Fibroblast of lung (primary cell): ENCODE measurements at regions not wholly inside any gene's neighbourhood (a gene's known extent, or its start where the extent isn't known, plus 50 kb on each side); places are given as distances from the start of the nearest gene placed in this dataset.

Source experiments
- DNase-seq, 2 donors: peaks; one replicate each; pipeline versions ENCODE4 v3.0.0 to v3.0.0-alpha.2; 2010; ENCODE audit warnings: low read depth in 2 of 2
- H2AFZ ChIP-seq: 2 replicates; pipeline ENCODE4 v1.5.1; 2012; ENCODE audit warnings: low read length, control low read depth, inconsistent platforms
- H3K27ac ChIP-seq: 2 replicates; pipeline ENCODE4 v1.5.1; 2011; ENCODE audit warnings: low read length, control low read depth; ENCODE audit not compliant: insufficient read depth
- H3K27me3 ChIP-seq: 2 replicates; pipeline ENCODE4 v1.5.1; 2011; ENCODE audit warnings: mild to moderate bottlenecking, low read length; ENCODE audit not compliant: control insufficient read depth, insufficient read depth
- H3K36me3 ChIP-seq: 2 replicates; pipeline ENCODE4 v1.5.1; 2011; ENCODE audit warnings: low read length; ENCODE audit not compliant: control insufficient read depth, insufficient read depth
- H3K4me1 ChIP-seq: 2 replicates; pipeline ENCODE4 v1.5.1; 2011; ENCODE audit warnings: low read length; ENCODE audit not compliant: control insufficient read depth, insufficient read depth; ENCODE audit errors: extremely low read depth
- H3K4me2 ChIP-seq: 2 replicates; pipeline ENCODE4 v1.5.1; 2011; ENCODE audit warnings: low read length, control low read depth; ENCODE audit not compliant: insufficient read depth; ENCODE audit errors: extremely low read depth
- H3K4me3 ChIP-seq, 4 experiments: fragments of 200-600 bp in 1 of 4; sonication (generic) in 1 of 4; replicated peaks in 1 of 4; 2 replicates each; pipeline ENCODE4 v1.5.1; 2011 to 2016; ENCODE audit warnings: low read length in 4 of 4, low read depth in 3 of 4, mild to moderate bottlenecking in 3 of 4, control low read depth in 2 of 4, inconsistent platforms in 1 of 4, mixed read lengths in 1 of 4; ENCODE audit not compliant: insufficient read depth in 1 of 4; ENCODE audit errors: control extremely low read depth in 1 of 4
- H3K79me2 ChIP-seq: 2 replicates; pipeline ENCODE4 v1.5.1; 2012; ENCODE audit warnings: mild to moderate bottlenecking, low read length, inconsistent platforms; ENCODE audit not compliant: control insufficient read depth, insufficient read depth
- H3K9ac ChIP-seq: 2 replicates; pipeline ENCODE4 v1.5.1; 2011; ENCODE audit warnings: mild to moderate bottlenecking, low read length, control low read depth; ENCODE audit not compliant: insufficient read depth
- H3K9me3 ChIP-seq: 2 replicates; pipeline ENCODE4 v1.5.1; 2012; ENCODE audit warnings: low read depth, low read length; ENCODE audit not compliant: control insufficient read depth, insufficient read depth
- H4K20me1 ChIP-seq: 2 replicates; pipeline ENCODE4 v1.5.1; 2011; ENCODE audit warnings: low read length; ENCODE audit not compliant: control insufficient read depth, insufficient read depth; ENCODE audit errors: extremely low read depth
- CTCF ChIP-seq, 2 donors: IDR thresholded peaks in 1 of 2; conservative IDR thresholded peaks in 1 of 2; 1 replicate in 1 of 2; 2 replicates in 1 of 2; pipeline ENCODE4 v1.5.1; 2011 to 2012; ENCODE audit warnings: low read length in 2 of 2, control low read depth in 1 of 2, inconsistent platforms in 1 of 2, low read depth in 1 of 2, mild to moderate bottlenecking in 1 of 2
- EZH2 ChIP-seq: IDR thresholded peaks from 2 replicates; pipeline ENCODE4 v1.5.1; 2012; ENCODE audit warnings: low read length, control low read depth, mild to moderate bottlenecking; ENCODE audit errors: missing control alignments

DNA sequence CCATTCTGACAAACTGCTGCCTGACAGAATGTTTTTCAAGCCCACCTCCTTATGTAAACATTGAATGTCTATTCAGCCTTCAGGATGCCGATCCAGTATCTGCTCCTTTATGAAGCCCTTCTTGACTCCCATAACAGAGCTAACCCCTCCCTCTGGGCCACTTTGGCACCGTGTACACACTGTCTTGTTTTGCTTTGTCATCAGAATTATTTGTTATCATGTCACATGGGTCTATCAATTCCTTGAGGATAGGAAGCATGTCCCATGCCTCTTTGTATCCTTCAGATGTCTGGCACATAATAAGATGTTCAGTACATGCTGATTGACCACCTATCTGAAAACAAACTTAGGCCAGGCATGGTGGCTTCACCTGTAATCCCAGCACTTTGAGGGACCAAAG, 92.3 kb downstream of the PRLHR start:
- Histone ChIP-seq H2AFZ (no peak overlapping the region), H3K79me2 (no peaks in the 10 kb centered on the region), H3K4me2 (no peak overlapping the region), H4K20me1 (no peaks in the 10 kb centered on the region), H3K9ac (no peak overlapping the region), H3K9me3 (no peaks in the 10 kb centered on the region), H3K27ac (no peak overlapping the region), H3K27me3 (no peaks in the 10 kb centered on the region), H3K36me3 (no peaks in the 10 kb centered on the region), H3K4me1 (no peaks in the 10 kb centered on the region), H3K4me3 (no peak overlapping the region)
- TF ChIP-seq CTCF (conservative IDR thresholded peaks at IDR 0.05 in 1 of 2, IDR thresholded peaks at IDR 0.05 in 1 of 2; ENCODE audit: low read depth in 1 of 2, low read length in 2 of 2), result no peak
- no peak for TF ChIP-seq EZH2
- DNase-seq, result no peak

- Histone ChIP-seq H2AFZ (no peak overlapping the region), H3K36me3 (no peaks in the 10 kb centered on the region), H4K20me1 (no peaks in the 10 kb centered on the region), H3K27ac (no peak overlapping the region), H3K9ac (no peak overlapping the region), H3K27me3 (no peaks in the 10 kb centered on the region), H3K79me2 (no peaks in the 10 kb centered on the region), H3K4me2 (no peak overlapping the region), H3K4me1 (no peaks in the 10 kb centered on the region), H3K4me3 (no peak overlapping the region), H3K9me3 (no peaks in the 10 kb centered on the region)
- peak in 1 of 2 donors; percentile 88 for DNase-seq
- TF ChIP-seq CTCF (conservative IDR thresholded peaks at IDR 0.05 in 1 of 2, IDR thresholded peaks at IDR 0.05 in 1 of 2; ENCODE audit: low read depth in 1 of 2, low read length in 2 of 2), result no peak
- TF ChIP-seq EZH2, result no peak
These were observed 93.6 kb downstream of the PRLHR start for GRCh38 chr10:118501637-118502440.

DNA sequence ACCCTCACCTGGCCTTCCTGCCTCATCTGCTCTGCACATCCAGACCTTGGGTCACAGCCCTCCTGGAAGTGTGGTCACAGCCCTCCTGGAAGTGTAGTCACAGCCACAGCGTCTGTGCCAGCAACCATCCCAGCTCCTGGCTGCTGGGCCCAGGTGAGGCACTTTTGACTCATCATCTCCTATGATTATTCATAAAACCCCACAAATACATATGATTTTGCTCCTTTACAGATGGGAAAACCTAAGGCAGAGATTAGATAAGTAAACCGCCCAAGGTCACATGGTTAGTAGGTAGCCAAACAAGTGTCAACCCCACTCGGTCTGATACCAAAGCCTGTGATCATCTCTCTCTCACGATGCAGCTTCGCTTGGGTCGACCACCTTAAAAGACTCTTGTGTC, 94.3 kb downstream of the PRLHR start:
- H3K4me2 ChIP-seq, result no peak overlapping the region
- H4K20me1 ChIP-seq, result no peaks in the 10 kb centered on the region
- no peak overlapping the region for H3K27ac ChIP-seq
- H3K9me3 ChIP-seq, result no peaks in the 10 kb centered on the region
- no peak overlapping the region for H3K9ac ChIP-seq
- H3K27me3 ChIP-seq, result no peaks in the 10 kb centered on the region
- no peak for TF ChIP-seq CTCF (conservative IDR thresholded peaks at IDR 0.05 in 1 of 2, IDR thresholded peaks at IDR 0.05 in 1 of 2; ENCODE audit: low read depth in 1 of 2, low read length in 2 of 2)
- no peak for TF ChIP-seq EZH2
- no peak overlapping the region for H3K4me3 ChIP-seq
- H2AFZ ChIP-seq, result no peak overlapping the region
- H3K4me1 ChIP-seq, result no peaks in the 10 kb centered on the region
- DNase-seq, result peak in 1 of 2 donors; percentile 65
- no peaks in the 10 kb centered on the region for H3K79me2 ChIP-seq
- H3K36me3 ChIP-seq, result no peaks in the 10 kb centered on the region
